ENCODE measurements at regions not wholly inside any gene's neighbourhood (a gene's known extent, or its start where the extent isn't known, plus 50 kb on each side); places are given as distances from the start of the nearest gene placed in this dataset.

DNA sequence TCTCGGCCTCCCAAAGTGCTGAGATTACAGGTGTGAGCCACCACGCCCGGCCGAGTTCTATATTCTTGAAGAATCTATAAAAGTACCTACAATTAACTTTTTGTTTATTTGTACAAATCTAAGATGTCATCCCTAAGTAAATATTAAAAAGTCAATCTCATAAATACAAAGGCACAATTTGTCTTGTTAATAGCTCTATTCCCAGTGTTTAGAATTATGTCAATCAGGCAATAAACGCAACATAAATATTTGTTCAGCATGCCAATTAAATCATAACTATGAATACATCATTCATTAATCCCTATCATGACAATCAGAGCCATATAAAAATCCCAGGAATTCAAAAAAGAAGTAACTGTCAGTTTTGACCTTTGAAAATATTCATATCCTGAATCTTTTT is 68.9 kb upstream of the CDH18 start:
- Histone ChIP-seq H3K79me2 (ENCODE audit: insufficient read depth) (no peaks in the 10 kb centered on the region), H4K20me1 (ENCODE audit: insufficient read depth) (no peaks in the 10 kb centered on the region), H3K4me2 (ENCODE audit: unreplicated experiment) (no peak overlapping the region), H3K27ac (no peak overlapping the region), H3K9me2 (ENCODE audit: insufficient read depth) (no peaks in the 10 kb centered on the region), H3F3A (ENCODE audit: insufficient read depth) (no peaks in the 10 kb centered on the region), H3K27me3 (replicated peaks; ENCODE audit: insufficient read depth) (no peaks in the 10 kb centered on the region), H3K36me3 (ENCODE audit: low read depth) (no peaks in the 10 kb centered on the region), H2AFZ (no peak overlapping the region), H3K4me3 (no peak overlapping the region), H3K9ac (no peak overlapping the region), H3K4me1 (ENCODE audit: insufficient read depth) (no peaks in the 10 kb centered on the region), H3K9me3 (ENCODE audit: low read depth) (no peaks in the 10 kb centered on the region)
- no peak for TF ChIP-seq EZH2phosphoT487 (IDR thresholded peaks at IDR 0.05; ENCODE audit: insufficient read depth, low read depth)
- TF ChIP-seq EZH2 (IDR thresholded peaks at IDR 0.05; ENCODE audit: insufficient read depth, poor library complexity, severe bottlenecking): no peak
- no peak for DNase-seq
- in situ Hi-C loops (cut with MboI): no loop called here
- 52 to 56% methylated on average over 5 of the region's 5 CpGs for WGBS, 2 experiments (ENCODE audit: low coverage in 1 of 2, low lambda C conversion rate in 2 of 2, missing lambda C conversion rate in 2 of 2)

DNA sequence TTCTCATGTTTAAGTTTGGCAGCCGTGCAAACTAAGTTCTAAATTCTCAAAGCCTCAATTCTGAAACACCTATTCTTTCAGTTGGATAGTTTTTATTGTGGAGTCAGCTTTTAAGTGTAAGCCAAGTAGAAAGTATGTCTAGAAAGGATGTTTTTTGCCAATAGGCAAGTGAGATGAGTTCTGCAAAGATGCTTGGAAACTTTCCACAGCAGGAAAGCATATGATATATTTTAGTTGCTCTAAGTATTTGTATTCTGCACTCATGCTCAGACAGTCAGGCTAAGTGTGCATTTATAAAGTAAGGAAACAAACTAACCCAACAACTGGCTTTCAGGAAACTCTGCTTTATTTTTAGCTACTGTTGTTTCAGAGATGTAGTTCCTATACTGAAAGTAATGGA is 67.3 kb upstream of the CDH18 start:
- H3K4me3 ChIP-seq: no peak overlapping the region
- no peak overlapping the region for H3K4me2 ChIP-seq (ENCODE audit: unreplicated experiment)
- no peaks in the 10 kb centered on the region for H3K79me2 ChIP-seq (ENCODE audit: insufficient read depth)
- no peaks in the 10 kb centered on the region for H3K27me3 ChIP-seq (replicated peaks; ENCODE audit: insufficient read depth)
- H3K9me3 ChIP-seq (ENCODE audit: low read depth): no peaks in the 10 kb centered on the region
- no peak overlapping the region for H3K27ac ChIP-seq
- WGBS, 2 experiments (ENCODE audit: low coverage in 1 of 2, low lambda C conversion rate in 2 of 2, missing lambda C conversion rate in 2 of 2): 16 to 29% methylated on average over 1 of the region's 1 CpG
- H3K4me1 ChIP-seq (ENCODE audit: insufficient read depth): no peaks in the 10 kb centered on the region
- H3K36me3 ChIP-seq (ENCODE audit: low read depth): no peaks in the 10 kb centered on the region
- H4K20me1 ChIP-seq (ENCODE audit: insufficient read depth): no peaks in the 10 kb centered on the region
- DNase-seq: no peak
- in situ Hi-C loops (cut with MboI): no loop called here
- TF ChIP-seq EZH2phosphoT487 (IDR thresholded peaks at IDR 0.05; ENCODE audit: insufficient read depth, low read depth) (no peak), EZH2 (IDR thresholded peaks at IDR 0.05; ENCODE audit: insufficient read depth, poor library complexity, severe bottlenecking) (no peak)
- H3K9ac ChIP-seq: no peak overlapping the region
- H2AFZ ChIP-seq: no peak overlapping the region
- no peaks in the 10 kb centered on the region for H3F3A ChIP-seq (ENCODE audit: insufficient read depth)
- H3K9me2 ChIP-seq (ENCODE audit: insufficient read depth): no peaks in the 10 kb centered on the region; the same call in 1 of the 2 replicates

- in situ Hi-C loops (cut with MboI): no loop called here
Measured at GRCh38 chr5:20050262-20050661, 62.3 kb upstream of the CDH18 start.

GRCh38 chr5:20044460-20044859 is 56.5 kb upstream of the CDH18 start:
- TF ChIP-seq EZH2phosphoT487 (IDR thresholded peaks at IDR 0.05; ENCODE audit: insufficient read depth, low read depth) (no peak), EZH2 (IDR thresholded peaks at IDR 0.05; ENCODE audit: insufficient read depth, poor library complexity, severe bottlenecking) (no peak)
- no peaks in the 10 kb centered on the region for H3K9me2 ChIP-seq (ENCODE audit: insufficient read depth)
- no peaks in the 10 kb centered on the region for H3F3A ChIP-seq (ENCODE audit: insufficient read depth)
- no peak for DNase-seq
- H3K9ac ChIP-seq: no peak overlapping the region
- H3K4me1 ChIP-seq (ENCODE audit: insufficient read depth): no peaks in the 10 kb centered on the region
- H3K79me2 ChIP-seq (ENCODE audit: insufficient read depth): no peaks in the 10 kb centered on the region
- no peaks in the 10 kb centered on the region for H4K20me1 ChIP-seq (ENCODE audit: insufficient read depth)
- H3K4me2 ChIP-seq (ENCODE audit: unreplicated experiment): no peak overlapping the region
- H3K9me3 ChIP-seq (ENCODE audit: low read depth): no peaks in the 10 kb centered on the region
- no peak overlapping the region for H3K27ac ChIP-seq
- in situ Hi-C loops (cut with MboI): no loop called here
- H3K27me3 ChIP-seq (replicated peaks; ENCODE audit: insufficient read depth): no peaks in the 10 kb centered on the region
- no peaks in the 10 kb centered on the region for H3K36me3 ChIP-seq (ENCODE audit: low read depth)
- H3K4me3 ChIP-seq: no peak overlapping the region
- H2AFZ ChIP-seq: no peak overlapping the region

More at GRCh38 chr5:20050262-20050661, 62.3 kb upstream of the CDH18 start:
- no peak overlapping the region for H3K27ac ChIP-seq
- H3K36me3 ChIP-seq (ENCODE audit: low read depth): no peaks in the 10 kb centered on the region
- DNase-seq: no peak
- H3K4me2 ChIP-seq (ENCODE audit: unreplicated experiment): no peak overlapping the region
- H3K27me3 ChIP-seq (replicated peaks; ENCODE audit: insufficient read depth): no peaks in the 10 kb centered on the region
- no peaks in the 10 kb centered on the region for H3K9me3 ChIP-seq (ENCODE audit: low read depth)
- no peak overlapping the region for H3K9ac ChIP-seq
- no peaks in the 10 kb centered on the region for H3K79me2 ChIP-seq (ENCODE audit: insufficient read depth)
- H3K9me2 ChIP-seq (ENCODE audit: insufficient read depth): no peaks in the 10 kb centered on the region; the same call in 1 of the 2 replicates
- H4K20me1 ChIP-seq (ENCODE audit: insufficient read depth): no peaks in the 10 kb centered on the region
- no peaks in the 10 kb centered on the region for H3K4me1 ChIP-seq (ENCODE audit: insufficient read depth)
- H3K4me3 ChIP-seq: no peak overlapping the region
- H2AFZ ChIP-seq: no peak overlapping the region
- H3F3A ChIP-seq (ENCODE audit: insufficient read depth): no peaks in the 10 kb centered on the region
- no peak for TF ChIP-seq EZH2phosphoT487 (IDR thresholded peaks at IDR 0.05; ENCODE audit: insufficient read depth, low read depth)
- no peak for TF ChIP-seq EZH2 (IDR thresholded peaks at IDR 0.05; ENCODE audit: insufficient read depth, poor library complexity, severe bottlenecking)

All from GM23248 (cell line).